Stimulated activated CD4-positive, alpha-beta T cell treated with anti-CD3 and anti-CD28 coated beads, Interleukin-1b, Interleukin-23, amount 100 ng/mL, for 48 hours (primary cell): ENCODE measurements at regions not wholly inside any gene's neighbourhood (a gene's known extent, or its start where the extent isn't known, plus 50 kb on each side); places are given as distances from the start of the nearest gene placed in this dataset.
"Not testable (repeated sequence)": the region's sequence is repeated elsewhere in the genome, so short reads cannot be mapped to it uniquely, and the experiment has no call there.

ENCODE experiments used
- DNase-seq: peaks from one replicate; pipeline ENCODE4 v3.0.0-alpha.2; 2020

DNA sequence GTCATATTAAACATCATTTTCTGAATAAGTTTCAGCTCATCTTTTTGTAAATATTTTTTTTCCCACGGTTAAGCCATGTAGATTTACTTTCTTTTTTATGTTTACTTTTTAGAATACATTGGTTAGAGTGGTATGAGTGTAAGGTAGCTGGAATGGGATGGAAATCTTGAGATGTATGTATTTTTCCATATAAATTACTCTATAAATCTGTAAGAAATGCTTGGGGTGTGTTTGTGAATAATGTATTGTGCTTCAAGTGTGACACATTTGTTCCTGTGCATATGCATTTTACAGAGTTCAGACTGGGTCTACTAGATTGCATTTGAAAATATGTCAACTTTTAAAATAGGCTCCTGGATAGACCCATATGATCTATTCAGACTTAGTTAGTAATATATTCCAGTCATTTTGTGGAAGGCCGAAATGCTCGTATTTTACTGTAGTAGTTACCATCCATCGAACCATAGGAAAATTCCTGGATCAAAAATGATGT, 756.8 kb downstream of the RAPGEF2 start:
- DNase-seq: no peak

DNA sequence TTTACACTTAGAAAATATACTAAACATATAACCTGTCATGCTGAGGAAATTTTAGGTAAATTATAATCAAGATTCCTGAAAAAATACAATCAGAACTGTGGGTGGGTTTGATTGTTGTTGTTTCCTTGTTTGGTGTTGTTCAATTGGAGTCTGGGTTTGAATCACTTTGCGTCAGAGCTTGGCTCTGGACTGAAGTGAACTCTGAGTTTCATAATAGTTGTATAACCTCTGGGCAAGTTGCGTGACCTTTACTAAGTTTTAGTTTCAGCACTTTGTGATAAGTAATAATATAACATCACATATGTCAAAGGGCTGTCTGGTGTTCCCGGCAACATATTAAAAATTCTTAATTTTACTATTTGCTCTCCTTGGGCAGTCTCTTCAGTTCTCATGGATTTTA, 758.1 kb downstream of the RAPGEF2 start:
- no peak for DNase-seq

DNA sequence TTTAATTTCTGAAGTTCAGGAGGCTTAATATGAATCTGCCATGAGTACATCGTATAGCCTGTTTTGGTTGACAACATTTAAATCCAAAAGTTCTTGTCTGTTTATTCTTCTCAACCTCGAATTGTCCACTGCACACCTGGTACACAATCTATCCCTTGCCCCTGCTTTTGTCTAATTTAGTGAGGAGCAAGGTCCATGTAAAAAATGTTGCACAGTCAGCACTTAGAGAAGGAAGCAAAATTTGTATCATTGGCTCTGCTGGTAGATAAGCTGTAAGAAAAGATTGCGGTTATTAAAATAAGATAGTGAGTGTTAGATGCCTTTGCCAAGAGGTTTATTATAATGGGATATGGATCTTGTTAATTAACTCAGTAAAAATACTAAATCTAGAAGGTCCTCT, 761.5 kb downstream of the RAPGEF2 start:
- no peak for DNase-seq

DNA sequence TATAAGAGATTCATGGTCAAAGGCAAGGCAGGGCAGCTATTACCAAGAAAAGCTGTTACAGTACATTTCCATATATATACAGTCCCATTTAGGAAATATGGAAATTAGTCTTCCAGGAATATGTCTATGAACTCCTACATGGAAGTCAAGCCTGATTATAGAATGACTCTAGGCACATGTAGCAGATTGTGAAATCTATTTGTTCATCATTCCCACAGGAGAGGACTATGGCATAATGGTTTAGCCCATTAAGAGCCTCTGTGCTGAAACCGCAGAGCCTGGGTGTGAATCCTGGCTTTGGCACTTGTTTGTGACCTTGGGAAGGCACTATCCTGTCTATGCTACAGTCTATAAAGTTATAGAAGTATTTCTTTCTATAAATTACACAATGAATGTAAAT, 764.8 kb downstream of the RAPGEF2 start:
- no peak for DNase-seq

DNA sequence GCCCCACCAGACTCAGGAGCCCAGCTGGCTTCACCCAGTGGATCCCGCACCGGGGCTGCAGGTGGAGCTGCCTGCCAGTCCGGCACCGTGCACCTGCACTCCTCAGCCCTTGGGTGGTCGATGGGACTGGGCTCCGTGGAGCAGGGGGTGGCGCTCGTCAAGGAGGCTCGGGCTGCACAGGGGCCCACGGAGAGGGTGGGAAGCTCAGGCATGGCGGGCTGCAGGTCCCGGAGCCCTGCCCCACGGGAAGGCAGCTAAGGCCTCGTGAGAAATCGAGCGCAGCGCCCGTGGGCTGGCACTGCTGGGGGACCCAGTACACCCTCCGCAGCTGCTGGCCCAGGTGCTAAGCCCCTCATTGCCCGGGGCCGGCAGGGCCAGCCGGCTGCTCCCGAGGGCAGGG, 766.1 kb downstream of the RAPGEF2 start:
- not testable (repeated sequence) for DNase-seq

DNA sequence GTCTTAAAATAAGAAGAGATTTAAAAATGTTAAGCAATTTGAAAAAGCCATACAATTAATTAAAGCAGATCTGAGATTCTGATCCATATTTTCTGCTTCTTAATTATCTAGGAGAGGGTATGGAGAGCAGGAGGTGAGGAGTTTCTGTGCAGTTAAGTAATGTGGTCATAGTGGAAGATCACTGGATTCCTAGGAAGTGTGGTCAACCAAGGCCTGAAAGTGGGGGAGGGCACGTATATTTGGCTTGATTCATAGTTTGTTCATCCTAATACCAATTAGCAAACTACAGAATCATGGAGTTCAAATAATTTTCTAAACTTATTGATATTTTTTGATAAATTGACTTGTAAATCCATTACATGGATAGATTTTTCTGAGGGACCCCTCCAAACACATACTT, 768.3 kb downstream of the RAPGEF2 start:
- no peak for DNase-seq

DNA sequence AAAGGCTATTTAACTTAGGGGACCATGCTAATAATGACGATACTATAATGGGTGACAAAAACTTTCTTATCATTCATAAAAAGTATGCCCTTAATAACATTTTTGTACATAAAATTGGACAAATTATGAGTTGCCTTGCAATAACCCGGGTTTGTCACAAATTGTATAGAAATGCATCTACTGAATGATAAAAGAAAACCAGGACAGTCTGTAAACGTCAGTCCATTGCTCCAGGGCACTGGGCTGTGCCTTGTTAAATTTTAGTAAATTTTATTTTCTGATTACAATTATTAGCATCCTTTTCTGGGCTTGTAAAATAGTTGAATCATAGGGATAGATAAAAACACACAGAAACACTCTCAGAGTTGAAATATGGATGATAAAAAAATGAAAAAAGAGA, 778.3 kb downstream of the RAPGEF2 start:
- DNase-seq: no peak

DNA sequence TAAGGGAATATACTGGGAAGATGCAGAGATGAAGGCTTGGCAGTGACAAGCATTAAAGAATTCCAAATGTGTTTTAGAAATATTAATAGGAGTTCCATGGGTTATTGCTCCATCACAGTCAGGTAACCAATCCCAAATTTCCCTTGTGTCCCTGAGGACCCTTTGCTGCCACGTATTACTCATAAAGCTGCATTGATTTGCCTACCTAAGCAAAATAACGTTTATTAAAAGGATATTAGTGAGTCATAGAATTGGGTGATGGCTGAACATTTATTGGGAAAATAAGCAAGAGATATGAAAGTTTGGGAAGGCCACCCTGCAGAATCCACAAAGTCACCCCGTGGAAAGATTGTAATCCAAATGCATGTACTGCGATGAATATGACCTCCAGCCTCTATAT, 782.1 kb downstream of the RAPGEF2 start:
- DNase-seq: no peak

DNA sequence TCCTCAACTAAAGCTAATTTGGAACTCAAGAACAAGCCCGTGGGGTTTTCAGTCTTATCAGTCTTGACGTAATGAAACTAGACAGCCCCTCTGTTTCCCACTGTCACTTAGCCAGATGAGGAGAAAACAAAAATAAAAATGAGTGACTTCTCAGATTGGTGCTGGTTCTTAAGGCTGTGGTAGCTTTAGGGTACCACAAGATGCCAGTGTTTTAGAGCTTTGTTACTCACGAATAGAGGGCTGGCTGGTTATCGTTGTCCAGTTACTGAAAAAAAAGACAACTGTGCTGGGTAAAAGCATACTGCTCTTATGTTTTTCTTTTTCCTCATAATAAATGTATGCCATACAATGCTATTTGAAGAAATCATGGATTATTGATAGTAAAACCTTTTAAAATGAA, 796.7 kb downstream of the RAPGEF2 start:
- DNase-seq: no peak

DNA sequence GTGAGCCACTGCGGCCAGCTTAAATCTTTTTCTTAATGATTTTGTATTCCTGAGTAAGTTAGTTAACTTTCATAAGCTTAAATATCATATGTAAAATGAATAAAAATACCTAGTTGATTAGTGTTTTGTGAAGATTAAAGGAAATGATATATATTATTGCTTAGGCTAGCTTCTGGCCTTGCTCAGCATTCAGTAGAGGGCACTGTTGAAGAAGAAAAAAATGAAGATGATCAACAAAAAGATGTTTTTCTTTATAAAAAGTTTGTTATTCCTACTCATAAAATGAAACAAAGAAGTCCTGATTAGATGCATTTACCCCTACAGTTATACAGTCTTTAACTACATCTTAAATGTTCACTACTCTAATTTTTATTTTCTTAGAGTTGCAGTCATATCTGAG, 797.7 kb downstream of the RAPGEF2 start:
- no peak for DNase-seq

DNA sequence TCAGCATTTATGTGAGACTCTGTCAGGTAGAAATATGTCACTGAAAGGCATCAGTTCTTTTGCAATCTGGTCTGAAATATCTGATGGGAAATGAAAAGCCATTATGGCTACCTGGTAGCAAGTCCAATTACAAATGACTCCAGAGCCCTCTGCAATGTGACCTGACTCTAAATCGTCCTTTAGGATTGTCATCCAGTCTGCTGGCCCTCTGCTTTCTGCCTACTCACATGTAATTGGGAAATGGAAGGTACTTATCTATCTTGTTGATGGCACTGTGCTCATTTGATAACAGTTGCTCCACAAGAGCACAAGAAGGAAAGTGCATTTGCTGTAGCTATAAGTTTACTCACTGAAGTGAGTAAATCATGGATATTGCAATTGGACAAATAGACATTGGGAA, 799.8 kb downstream of the RAPGEF2 start:
- no peak for DNase-seq

DNA sequence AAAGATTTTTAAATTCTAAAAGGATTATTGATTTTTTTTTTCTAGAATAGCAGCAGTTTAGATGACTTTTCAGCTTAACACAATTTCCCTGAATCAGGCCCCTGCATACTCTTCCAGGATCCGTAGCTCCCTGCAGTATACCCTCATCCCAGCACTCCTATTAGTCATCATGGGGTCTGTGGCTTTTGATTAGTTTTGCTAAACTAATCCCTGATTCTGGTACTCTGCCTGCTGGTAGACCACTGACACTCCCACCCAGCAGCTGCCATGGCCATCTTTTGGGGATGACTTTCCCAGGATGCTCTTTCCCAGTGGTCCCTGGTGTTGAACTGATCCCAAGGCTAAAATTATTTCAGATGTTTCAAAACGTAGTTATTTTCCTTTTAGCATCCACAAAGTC, 802.0 kb downstream of the RAPGEF2 start:
- no peak for DNase-seq

DNA sequence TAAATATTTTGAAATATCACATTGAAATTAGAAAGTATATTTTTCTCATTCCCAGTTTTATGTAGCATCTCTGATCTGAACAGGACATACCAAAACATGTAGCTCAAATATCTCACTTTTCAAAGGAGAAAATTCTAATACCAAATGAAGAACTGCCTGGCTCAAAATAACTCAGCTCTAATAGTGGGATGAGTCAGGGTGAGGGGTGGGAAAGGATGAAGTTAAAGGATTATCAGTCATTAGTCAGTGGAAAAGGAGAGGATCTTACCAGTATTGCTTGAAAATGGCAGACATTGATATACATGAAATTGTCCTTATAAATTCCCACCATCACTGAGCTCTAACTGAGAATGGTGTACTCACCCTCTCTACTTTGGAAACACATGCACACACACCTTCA, 803.2 kb downstream of the RAPGEF2 start:
- no peak for DNase-seq

DNA sequence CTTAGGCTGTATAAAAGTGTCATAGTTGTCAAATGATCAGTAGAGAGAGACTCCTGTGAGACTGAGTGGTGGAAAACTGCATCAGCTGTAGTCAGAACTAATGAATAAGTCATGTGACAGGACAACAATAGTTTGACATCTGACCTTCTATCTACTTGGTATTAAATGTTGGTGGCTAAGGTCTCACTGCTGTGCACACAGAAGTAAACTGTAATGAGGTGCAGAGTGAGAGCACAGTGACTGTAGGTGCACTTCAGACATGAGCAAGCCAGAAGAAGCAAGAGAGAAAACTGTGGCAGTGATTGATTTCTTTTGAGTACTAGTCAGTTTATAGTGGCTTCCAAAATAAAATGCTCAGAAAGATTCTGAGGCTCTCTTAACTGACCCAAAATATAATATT, 803.6 kb downstream of the RAPGEF2 start:
- no peak for DNase-seq

DNA sequence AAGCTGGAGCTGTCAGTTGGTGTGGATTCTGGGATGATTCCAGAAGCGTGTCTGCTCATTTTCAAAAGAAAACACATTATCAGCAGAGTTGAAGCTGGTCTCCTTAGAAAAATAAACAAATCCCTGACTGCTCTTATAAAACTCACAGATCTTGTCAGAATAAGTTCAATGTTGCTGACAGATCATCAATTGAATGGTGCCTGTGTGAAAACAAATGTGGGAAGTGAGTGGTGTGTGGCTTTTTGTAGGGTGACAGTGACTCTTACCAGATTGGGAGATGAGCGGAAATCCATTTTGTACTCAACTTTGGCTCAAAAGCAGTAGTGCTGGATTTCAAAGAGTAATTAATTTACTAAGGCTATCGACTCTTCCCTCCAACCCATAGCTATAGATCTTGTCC, 807.8 kb downstream of the RAPGEF2 start:
- no peak for DNase-seq

DNA sequence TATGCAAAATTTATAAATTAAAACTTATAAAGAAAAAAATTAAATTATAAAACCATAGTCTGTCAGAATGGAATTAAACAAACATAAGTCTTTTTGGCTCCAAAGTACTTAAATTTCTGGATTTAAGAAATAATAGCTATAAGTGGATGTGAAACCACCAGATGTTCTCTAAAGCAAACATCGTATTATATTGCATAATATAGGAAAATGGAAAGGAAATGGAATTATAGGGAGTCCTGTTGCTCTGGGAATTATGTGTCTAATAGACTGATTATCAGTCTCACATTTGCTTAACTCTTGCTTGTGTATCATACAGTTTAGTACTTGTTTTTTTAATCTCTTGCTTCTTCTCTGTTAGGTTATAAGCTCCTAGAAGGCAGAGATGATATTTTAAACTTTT, 819.2 kb downstream of the RAPGEF2 start:
- DNase-seq: no peak

DNA sequence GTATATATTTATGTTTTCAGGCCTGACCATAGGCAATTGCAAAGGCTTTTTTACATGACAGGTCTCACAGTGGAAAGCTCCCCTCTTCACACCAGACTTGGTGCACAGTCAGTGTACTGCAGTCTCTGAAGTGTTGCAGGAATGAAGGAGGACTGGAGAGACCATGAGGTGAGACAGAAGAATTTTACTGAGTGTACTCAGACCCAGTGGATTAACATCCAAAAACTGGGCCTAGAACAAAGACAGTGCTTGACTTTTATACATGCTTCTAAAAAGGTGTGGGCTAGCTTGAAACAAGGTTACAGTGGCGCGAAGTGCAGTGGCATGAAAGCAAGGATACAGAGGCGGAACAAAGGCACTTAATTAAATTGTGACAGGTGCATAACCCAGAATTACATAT, 822.9 kb downstream of the RAPGEF2 start:
- DNase-seq: no peak

DNA sequence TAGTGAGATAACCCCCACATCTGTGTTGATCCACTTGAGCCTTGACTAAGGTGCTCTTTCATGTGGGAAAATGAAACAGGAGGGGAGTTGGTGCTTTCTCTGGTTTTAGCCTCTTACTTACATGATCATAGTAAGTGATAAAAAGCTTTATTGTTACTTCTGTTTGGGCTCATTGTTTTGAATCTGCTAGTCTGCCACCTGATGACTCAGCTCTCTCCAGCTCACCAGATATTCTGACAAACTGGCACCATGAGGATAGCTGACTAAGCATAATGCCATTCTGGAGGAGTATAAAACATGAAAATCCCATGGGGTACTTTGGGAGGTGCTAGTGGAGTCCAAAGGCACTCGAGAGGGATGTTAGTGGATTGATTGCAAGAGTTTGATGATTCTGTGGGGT, 824.0 kb downstream of the RAPGEF2 start:
- no peak for DNase-seq

DNA sequence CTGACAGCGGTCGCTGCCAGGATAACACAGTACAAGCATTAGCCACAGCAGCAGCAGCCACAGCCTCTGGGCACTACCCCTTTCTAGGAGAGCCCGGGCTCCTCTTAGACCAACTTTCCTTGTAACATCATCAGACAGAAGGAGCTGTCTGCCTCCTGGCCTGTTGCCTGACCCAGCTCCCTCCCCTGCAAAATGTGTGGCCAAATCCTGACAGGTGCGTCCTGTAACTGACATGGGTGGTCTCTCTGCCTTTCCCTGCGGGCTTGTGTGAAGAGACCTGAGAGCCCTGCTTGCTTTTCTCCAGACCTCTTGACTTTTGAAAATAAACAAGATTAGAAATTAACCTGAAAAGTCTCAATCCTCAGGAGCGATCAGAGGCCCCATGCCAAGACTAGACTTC, 824.9 kb downstream of the RAPGEF2 start:
- no peak for DNase-seq

DNA sequence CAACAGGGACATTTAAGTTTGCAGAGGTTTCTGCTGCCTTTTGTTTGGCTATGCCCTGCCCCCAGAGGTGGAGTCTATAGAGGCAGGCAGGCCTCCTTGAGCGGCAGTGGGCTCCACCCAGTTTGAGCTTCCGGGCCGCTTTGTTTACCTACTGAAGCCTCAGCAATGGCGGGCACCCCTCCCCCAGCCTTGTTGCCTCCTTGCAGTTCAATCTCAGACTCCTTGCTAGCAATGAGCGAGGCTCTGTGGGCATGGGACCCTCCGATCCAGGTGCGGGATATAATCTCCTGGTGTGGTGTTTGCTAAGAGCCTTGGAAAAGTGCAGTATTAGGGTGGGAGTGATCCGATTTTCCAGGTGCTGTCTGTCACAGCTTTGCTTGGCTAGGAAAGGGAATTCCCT, 831.7 kb downstream of the RAPGEF2 start:
- not testable (repeated sequence) for DNase-seq

DNA sequence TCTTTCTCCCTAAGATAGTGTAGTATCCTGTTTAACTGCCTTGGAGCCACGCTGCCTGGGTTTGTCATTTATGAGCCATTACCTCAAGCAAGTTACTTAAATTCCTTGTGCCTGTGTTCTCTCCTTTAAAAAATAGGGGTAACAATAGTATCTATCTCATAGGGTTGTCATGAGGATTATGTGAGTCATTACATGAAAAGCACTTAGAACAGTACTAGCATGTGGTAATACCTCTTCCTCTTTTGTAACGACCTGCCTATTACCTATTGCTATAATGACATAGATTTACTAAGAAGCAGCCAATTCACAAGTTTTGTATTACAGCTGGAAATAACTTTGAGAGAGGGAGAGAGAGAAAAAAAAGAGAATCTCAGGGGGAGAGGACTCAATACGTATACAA, 834.7 kb downstream of the RAPGEF2 start:
- no peak for DNase-seq

DNA sequence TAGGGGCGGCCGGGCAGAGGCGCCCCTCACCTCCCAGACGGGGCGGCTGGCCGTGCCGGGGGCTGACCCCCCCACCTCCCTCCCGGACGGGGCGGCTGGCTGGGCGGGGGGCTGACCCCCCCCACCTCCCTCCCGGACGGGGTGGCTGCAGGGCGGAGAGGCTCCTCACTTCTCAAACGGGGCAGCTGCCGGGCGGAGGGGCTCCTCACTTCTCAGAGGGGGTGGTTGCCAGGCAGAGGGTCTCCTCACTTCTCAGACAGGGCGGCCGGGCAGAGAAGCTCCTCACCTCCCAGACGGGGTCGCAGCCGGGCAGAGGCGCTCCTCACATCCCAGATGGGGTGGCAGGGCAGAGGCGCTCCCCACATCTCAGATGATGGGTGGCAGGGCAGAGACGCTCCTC, 836.8 kb downstream of the RAPGEF2 start:
- not testable (repeated sequence) for DNase-seq

DNA sequence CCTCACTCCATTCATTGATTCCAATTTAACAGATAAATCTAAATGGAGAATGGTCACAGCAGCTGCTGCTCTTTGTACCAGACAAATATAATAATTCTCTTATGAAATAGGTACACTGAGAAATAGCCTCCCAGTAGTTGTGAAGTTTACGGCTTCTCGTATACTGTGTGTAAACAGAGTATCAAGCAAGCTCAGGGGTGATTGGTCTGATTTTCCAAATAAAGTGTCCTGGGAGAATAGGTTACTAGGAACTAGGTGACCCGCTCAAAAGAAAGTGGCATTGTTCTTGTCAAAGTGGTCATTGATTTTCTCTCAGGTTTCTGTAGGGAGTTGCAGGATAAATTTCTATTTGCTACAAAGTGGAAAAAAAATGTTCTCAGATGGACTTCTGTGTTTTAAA, 838.2 kb downstream of the RAPGEF2 start:
- no peak for DNase-seq

DNA sequence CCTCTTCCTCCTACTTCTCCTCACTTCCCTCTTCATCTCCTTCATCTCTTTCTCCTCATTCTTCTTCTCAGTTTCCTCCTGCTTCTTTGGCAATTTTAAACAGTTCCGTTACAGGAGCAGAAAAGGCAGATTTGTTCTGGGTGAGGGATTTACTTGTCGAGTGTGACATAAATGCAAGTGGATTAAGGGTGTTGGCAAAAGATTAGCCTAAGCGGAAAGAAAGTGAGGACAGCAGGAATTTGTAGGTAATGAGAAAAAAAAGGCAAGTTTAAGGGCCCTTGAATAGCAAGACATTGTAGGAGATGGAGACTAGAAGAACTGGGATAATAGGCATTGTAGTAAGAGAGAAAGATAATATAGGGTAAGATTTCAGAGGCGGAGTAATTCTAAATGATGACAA, 841.6 kb downstream of the RAPGEF2 start:
- no peak for DNase-seq

DNA sequence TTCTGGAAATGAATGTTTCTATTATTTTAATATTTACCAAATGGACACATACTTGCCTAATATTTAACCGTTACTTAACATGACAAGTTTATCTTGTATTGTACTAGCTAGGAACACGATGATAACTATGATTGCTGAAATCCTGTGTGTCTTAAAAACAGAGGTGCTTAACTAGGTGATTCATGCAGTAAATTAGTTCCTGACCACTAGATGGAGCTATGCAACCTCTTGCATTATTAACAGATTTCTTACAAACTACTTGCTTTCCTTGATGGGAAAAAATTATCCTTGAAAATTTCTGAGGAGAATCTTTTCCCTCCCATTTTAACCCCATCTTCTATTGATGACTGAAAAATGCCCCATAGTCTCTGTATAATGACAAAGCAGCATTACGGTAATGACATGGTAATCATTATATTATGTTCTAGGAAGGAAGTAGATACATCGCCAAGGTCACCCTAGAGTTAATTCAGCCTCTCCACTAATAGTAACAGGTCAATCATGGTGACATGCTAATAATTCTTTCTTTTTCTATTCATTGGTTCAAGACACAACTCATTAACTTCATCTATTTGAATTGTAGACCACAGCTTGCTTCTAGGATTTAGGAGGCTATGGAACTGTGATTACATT, 844.2 kb downstream of the RAPGEF2 start:
- no peak for DNase-seq

DNA sequence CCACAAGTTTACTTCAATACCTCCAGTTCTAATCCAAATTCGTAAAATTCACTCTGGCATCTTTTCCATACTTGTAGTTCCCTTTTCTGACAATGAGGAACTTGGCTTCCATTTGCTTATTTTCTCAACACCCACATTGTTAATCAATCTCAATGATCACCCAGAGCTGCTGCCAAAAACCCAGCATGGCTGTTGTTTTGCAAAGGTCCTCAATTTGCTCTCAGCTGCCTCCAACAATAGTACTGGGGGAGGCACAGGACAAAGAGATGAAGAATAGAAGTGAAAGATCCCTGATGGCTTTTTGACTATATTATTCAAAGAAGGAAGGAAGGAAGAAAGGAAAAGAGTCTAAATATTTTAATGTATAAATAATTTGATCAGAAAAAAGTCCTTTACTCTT, 847.8 kb downstream of the RAPGEF2 start:
- DNase-seq: no peak
